Right kidney (tissue), 1 donor: ENCODE measurements at regions not wholly inside any gene's neighbourhood (a gene's known extent, or its start where the extent isn't known, plus 50 kb on each side); places are given as distances from the start of the nearest gene placed in this dataset.

Experiments
- DNase-seq: peaks from one replicate; pipeline ENCODE4 v3.0.0-alpha.2; 2016

- DNase-seq = no peak
Observed at GRCh38 chr3:163138258-163138657, 1641.7 kb downstream of the OTOL1 start.

DNA sequence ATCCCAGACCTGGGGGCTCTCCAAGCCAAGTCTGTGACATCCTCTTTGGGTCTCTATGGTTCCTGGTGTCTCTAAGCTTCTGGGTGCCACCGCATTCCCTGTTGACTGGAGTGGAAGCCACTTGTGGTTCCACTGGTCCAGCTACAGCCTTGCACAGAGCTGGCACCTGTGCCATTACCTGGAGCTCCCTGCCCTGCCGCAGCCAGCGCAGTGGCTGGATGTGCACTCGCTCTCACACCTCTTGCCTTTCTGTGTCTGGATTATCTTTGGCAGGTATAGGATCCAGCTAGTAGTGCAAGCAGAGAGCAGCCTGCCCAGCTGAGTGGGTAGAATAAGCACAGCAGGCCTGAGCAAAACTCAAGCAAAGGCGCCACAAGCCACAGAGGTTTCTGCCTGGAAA is 1635.5 kb downstream of the OTOL1 start:
- DNase-seq = no peak

DNA sequence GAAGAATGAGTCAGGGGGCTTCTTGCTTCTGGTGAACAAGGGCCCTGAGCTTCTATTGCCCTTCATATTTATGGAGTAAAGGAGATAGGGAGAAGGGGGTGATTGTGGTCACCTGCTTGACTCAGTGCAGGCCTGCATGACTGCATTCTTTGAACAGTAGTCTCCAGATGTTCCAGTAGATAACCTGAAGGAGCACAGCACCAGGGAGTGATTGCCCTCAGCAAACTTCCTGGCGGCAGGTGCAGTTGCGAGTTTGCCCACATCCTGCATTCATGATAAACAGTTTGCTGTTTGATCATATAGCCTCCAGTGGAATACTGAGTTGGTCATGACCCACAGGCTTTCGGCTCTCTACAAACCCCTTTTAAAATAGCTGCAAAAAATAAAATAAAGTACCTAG is 1632.7 kb downstream of the OTOL1 start:
- no peak for DNase-seq

DNA sequence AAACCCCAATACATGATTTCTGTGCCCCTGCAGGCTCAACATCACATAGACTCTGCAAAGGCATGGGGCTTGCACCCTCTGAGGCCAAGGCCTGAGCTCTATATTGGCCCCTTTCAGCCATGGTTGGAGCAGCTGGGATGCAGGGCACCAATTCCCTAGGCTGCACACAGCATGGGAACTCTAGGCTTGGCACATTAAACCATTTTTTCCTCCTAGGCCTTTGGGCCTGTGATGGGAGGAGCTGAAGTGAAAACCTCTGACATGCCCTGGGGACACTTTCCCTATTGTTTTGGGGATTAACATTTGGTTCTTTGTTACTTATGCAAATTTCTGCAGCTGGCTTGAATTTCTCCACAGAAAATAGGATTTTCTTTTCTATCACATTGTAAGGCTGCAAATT is 1629.5 kb downstream of the OTOL1 start:
- no peak for DNase-seq
